AG09309 (cell line): ENCODE measurements at regions not wholly inside any gene's neighbourhood (a gene's known extent, or its start where the extent isn't known, plus 50 kb on each side); places are given as distances from the start of the nearest gene placed in this dataset.

Source experiments
- DNase-seq: peaks from one replicate; pipeline ENCODE4 v3.0.0-alpha.2; 2010; ENCODE audit warnings: low read depth
- H3K4me3 ChIP-seq: 2 replicates; pipeline ENCODE4 v1.5.1; 2011; ENCODE audit warnings: mild to moderate bottlenecking, low read depth, low read length, moderate library complexity; ENCODE audit not compliant: control insufficient read depth
- CTCF ChIP-seq: IDR thresholded peaks from 2 replicates; pipeline ENCODE4 v1.5.1; 2011; ENCODE audit warnings: mild to moderate bottlenecking, low read depth, low read length, inconsistent platforms; ENCODE audit not compliant: insufficient read depth, control insufficient read depth; ENCODE audit errors: missing control alignments

- H3K4me3 ChIP-seq: no peak overlapping the region
- no peak for TF ChIP-seq CTCF
- DNase-seq: peak; percentile 86
These were observed 77.2 kb upstream of the CFAP20DC start for GRCh38 chr3:59127071-59127470.

GRCh38 chr3:59126446-59126845 is 76.6 kb upstream of the CFAP20DC start:
- H3K4me3 ChIP-seq: no peak overlapping the region
- TF ChIP-seq CTCF: no peak
- no peak for DNase-seq

GRCh38 chr3:59121346-59122144 is 71.7 kb upstream of the CFAP20DC start:
- no peak for TF ChIP-seq CTCF
- no peak overlapping the region for H3K4me3 ChIP-seq
- DNase-seq: no peak

GRCh38 chr3:59118928-59119327 is 69.1 kb upstream of the CFAP20DC start:
- no peak overlapping the region for H3K4me3 ChIP-seq
- TF ChIP-seq CTCF: no peak
- DNase-seq: no peak

- no peak for DNase-seq
- H3K4me3 ChIP-seq: no peak overlapping the region
- no peak for TF ChIP-seq CTCF
These were observed 67.6 kb upstream of the CFAP20DC start for GRCh38 chr3:59117396-59117795.

GRCh38 chr3:59116233-59116537 is 66.4 kb upstream of the CFAP20DC start:
- TF ChIP-seq CTCF: no peak
- no peak overlapping the region for H3K4me3 ChIP-seq
- DNase-seq: no peak
